ENCODE measurements at regions not wholly inside any gene's neighbourhood (a gene's known extent, or its start where the extent isn't known, plus 50 kb on each side); places are given as distances from the start of the nearest gene placed in this dataset.

DNA sequence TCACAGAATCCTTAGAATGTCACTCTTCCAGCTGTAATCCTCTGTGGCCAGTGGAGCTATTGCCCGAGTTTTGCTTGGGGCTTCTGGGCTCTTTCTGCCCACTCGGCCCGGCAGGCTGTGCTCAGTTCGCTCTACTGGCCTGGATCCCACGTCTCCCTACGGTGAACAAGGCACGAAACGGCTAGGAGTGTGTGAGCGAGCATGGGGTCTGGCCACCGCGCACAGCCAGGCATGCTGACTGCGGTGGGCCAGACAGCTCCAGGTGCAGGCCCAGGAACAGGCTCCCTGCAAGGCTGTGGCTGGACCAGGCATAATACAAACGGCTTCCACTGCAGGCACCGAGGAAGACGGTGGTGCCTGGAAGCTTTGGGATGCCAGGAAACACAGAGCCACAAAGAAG is 2035.5 kb upstream of the ACO1 start (continued):
- TF ChIP-seq CHD7 (IDR thresholded peaks at IDR 0.05; ENCODE audit: insufficient replicate concordance, low read length), result no peak
- TF ChIP-seq MAFK (IDR thresholded peaks at IDR 0.05; ENCODE audit: low read depth, low read length), result no peak
- no peak for TF ChIP-seq CHD1 (IDR thresholded peaks at IDR 0.05; ENCODE audit: low read depth, low read length)
- TF ChIP-seq KDM1A (IDR thresholded peaks at IDR 0.05; ENCODE audit: borderline replicate concordance, low read length), result no peak
- TF ChIP-seq POU5F1 (IDR thresholded peaks at IDR 0.05; ENCODE audit: low read depth, low read length), result no peak
- TF ChIP-seq CEBPB (IDR thresholded peaks at IDR 0.05; ENCODE audit: low read depth, low read length), result no peak
- TF ChIP-seq, protein P1, sequence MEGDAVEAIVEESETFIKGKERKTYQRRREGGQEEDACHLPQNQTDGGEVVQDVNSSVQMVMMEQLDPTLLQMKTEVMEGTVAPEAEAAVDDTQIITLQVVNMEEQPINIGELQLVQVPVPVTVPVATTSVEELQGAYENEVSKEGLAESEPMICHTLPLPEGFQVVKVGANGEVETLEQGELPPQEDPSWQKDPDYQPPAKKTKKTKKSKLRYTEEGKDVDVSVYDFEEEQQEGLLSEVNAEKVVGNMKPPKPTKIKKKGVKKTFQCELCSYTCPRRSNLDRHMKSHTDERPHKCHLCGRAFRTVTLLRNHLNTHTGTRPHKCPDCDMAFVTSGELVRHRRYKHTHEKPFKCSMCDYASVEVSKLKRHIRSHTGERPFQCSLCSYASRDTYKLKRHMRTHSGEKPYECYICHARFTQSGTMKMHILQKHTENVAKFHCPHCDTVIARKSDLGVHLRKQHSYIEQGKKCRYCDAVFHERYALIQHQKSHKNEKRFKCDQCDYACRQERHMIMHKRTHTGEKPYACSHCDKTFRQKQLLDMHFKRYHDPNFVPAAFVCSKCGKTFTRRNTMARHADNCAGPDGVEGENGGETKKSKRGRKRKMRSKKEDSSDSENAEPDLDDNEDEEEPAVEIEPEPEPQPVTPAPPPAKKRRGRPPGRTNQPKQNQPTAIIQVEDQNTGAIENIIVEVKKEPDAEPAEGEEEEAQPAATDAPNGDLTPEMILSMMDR (IDR thresholded peaks at IDR 0.05; ENCODE audit: control extremely low read depth in 1 of 3, insufficient read depth in 1 of 3, low read depth in 1 of 3, low read length in 3 of 3), result no peak
- TF ChIP-seq RBBP5 (IDR thresholded peaks at IDR 0.05; ENCODE audit: borderline replicate concordance, low read depth, low read length), result no peak
- TF ChIP-seq CBX5 (IDR thresholded peaks at IDR 0.05; ENCODE audit: low read depth, low read length), result no peak
- no peak for TF ChIP-seq PHF8 (conservative IDR thresholded peaks at IDR 0.05; ENCODE audit: low read depth, low read length)
